ENCODE measurements at regions not wholly inside any gene's neighbourhood (a gene's known extent, or its start where the extent isn't known, plus 50 kb on each side); places are given as distances from the start of the nearest gene placed in this dataset.

DNA sequence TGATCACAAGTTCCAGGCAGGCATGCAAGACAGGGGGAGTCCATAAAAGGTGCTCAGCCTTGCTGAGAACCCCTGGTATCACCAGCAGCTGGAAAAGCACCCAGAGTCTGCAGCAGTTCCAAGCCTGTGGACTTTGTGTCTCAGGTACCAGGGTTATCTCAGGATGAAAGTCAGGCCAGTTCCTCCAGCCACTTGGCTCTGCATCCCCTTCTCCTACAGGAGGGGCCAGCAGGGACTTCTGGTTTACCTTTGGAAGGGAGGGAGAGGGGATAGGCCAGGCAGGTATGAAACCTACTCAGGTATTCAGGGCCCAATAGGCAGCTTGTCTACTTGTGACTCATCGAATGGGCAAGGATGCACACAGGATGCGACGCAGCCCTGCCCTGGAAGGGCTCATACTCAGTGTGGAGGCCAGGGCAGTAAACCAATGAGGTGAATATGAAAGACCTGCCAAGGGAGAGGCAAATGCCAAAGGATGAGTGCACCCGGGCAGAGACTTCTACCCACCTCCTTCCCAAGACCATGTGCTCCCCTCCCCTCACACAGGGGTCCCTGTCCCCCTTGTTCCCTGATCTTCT, 148.2 kb downstream of the SLC38A6 start:
- no peak for DNase-seq

GRCh38 chr14:61128382-61129167, 147.5 kb downstream of the SLC38A6 start:
- DNase-seq: no peak

GRCh38 chr14:61126603-61127498, 145.8 kb downstream of the SLC38A6 start:
- no peak for DNase-seq

- DNase-seq: no peak
Measured at GRCh38 chr14:61125867-61126572, 145.0 kb downstream of the SLC38A6 start.

DNA sequence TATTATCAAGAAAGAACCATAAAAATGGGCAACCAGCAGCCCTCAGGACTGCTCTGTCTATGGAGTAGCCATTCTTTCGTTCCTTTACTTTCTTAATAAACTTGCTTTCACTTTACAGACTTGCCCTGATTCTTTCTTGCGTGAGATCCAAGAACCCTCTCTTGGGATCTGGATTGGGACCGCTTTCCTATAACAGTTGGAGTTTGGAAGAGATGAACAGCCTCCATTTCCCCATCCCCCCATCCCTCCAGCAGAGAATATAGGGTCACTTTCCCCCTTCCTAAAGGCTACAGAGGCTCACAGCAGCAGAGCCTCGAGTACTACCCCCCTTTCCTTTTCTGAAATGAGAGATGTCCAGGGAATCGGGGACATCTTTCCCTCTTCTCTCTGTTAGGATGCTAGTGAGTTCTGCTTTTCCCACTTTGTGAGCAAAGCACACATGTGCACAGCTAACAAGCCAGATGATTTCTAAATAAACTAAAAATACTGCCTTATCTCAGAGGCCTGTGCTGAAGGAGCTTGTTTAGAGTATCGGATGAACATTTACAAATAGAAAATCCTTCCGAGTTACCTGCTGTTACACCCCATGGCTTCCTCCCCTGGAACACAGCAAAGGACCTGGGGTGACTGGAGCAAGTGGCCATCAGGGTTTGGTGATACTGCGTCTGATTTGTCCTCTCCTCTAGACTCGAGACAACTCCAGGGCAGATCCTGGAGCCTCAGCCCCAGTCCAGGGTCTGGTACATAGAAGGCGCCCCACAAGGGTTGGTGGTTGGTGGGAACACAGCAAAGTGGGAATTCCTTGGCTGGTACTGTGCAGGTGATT, 144.2 kb downstream of the SLC38A6 start:
- DNase-seq: no peak

DNA sequence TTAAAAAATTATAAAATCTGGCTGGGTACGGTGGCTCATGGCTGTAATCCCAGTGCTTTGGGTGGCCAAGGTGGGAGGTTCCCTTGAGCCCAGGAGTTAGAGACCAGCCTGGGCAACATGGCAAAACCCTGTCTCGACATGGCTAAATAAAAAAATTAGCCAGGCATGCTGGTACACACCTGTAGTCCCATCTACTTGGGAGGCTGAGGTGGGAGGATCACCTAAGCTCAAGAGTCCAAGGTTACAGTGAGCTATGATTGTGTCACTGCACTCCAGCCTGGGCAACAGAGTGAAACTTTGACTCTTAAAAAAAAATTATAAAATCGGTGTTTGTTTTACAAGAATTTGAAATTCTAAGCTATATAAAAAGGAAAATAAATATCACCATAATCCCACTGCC, 141.8 kb downstream of the SLC38A6 start:
- DNase-seq: no peak

GRCh38 chr14:61121355-61121787, 140.3 kb downstream of the SLC38A6 start:
- DNase-seq: no peak

GRCh38 chr14:61120576-61120975, 139.5 kb downstream of the SLC38A6 start:
- DNase-seq: no peak

DNA sequence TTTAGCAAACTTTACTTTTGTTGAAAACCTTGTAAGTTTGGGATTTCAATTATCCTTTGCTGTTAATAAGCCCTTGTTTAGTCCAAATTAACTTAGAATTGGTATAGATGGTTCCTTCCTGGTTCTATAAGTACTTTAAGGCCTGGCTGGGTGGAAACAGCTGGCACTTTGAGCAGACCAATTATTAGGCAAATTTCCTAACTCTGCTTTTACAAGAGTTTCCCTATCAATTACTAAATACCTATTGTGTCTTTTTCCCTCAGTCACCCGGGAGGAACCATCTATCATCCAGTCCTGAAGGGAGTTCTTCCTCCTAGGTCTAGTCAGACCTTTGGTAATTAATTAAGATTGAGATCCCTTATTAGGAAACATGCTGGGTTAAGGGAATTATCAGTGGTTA, 138.0 kb downstream of the SLC38A6 start:
- no peak for DNase-seq

- DNase-seq: no peak
Measured at GRCh38 chr14:61116369-61116768, 135.3 kb downstream of the SLC38A6 start.

DNA sequence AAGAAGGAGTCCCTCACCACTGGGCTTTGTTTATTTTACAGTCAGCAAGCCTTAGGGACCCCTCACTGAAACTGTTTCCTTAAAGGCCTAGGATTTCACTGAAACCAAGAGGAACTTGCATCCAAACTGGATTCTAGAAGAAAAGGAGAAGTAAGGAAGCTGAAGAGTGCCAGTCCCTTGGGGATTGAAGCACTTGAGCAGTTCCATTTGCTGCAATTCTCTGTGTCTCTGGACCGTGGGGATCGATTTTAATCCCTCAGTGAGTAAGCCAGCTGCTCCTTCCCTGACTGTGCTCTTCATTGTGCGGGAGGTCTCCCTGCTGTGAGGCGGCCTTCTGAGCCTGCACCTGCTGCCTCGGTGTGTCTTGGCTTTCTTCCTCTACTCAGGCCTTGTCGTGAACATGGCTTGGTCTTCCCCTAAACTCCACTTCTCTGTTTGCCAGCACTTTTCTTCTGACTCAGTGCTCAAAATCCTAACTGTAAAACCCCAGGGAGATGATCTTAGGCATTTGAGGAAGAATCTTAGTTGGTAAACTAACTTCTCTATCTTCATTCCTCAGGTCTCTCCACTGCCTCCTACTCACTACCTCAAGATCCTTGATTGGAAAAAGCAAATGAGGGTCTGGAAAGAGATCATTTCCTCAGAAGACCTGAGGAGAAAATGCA, 132.6 kb downstream of the SLC38A6 start:
- DNase-seq: no peak

GRCh38 chr14:61112506-61112905, 131.5 kb downstream of the SLC38A6 start:
- DNase-seq: no peak

GRCh38 chr14:61111731-61112130, 130.7 kb downstream of the SLC38A6 start:
- DNase-seq: no peak

DNA sequence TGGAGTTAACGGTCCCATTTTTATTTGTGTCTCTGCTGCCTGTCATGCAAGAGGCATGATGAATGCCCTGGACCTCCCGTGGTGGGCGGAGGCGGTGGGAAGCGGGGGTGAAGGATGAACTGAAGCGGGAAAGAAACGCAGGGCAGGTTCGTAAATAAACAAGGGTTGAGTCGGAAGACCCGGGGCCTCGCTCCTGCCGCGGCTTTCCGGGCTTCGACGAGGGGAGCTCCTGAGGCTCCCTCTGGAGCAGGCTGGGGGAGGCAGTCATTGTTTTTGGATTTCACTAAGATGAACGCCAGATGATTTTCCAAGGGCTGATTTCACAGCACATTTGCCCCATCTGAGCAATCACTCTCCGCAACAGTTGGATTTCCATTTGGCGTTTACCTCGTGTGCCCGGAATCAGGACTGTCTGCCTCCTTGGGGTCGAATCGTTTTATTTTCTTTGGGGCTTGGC, 130.2 kb downstream of the SLC38A6 start:
- no peak for DNase-seq

DNA sequence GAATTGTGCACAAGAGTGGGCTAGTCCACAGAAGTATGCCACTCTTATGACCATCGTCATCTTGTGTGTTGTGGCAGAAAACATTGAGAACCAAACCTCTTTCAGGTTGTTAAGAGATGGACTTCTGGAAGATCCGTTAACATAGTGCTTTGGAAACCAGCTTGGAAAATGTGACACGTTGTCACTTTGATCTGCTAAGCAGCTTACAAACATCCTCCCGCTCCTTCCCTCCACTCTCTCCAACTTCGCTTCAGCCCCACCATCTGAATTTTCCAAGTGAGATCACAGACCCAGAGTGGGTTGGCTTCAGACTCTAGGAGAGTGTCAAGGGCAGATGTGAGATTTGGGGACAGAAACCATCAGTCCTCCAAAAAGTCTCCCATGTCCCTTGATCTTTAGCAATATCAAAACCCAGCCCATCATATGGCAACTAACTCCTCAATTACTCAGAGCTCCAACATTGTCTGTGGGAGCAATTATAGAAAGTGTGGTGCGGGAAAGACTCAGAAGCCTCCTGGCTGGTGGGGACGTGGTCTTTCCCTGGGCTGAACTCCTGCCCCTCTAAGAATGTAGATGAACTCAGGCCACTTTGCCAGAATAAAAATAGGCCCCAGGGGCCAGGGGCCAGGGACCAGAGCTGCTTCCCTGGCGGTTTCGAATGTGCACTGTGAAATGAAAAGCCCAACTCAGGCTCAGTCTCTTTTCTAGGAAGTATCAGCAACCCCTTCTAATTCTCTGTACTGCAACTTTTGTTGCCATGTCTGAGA, 129.5 kb downstream of the SLC38A6 start:
- no peak for DNase-seq

- no peak for DNase-seq
Measured at GRCh38 chr14:61109288-61109687, 128.2 kb downstream of the SLC38A6 start.

DNA sequence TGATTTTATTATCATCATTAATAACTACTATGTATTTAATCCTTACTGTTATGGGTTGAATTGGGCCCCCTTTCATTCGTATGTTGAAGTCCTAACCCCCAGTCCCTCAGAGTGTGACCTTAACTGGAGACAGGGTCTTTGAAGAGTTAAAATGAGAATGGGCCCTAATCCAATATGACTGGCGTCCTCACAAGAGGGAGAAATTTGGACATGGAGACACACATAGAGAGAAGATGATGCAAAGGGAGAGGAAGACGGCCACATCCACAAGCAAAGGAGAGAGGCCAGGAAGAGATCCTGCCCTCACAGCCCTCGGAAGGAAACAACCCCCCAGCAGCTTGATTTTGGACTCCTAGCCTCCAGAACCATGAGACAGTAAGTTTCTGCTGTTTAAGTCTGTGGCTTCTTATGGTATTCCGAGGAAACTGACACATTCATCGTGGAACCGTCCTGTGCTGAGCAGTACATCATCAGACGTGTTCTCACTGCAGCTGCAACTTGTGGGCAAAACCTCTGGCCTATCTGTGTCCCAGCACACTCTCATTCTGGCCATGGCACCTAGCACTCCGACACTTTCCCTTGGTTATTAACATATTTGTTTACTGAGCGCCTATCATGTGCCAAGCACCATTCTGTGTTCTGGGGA, 127.6 kb downstream of the SLC38A6 start:
- no peak for DNase-seq

DNA sequence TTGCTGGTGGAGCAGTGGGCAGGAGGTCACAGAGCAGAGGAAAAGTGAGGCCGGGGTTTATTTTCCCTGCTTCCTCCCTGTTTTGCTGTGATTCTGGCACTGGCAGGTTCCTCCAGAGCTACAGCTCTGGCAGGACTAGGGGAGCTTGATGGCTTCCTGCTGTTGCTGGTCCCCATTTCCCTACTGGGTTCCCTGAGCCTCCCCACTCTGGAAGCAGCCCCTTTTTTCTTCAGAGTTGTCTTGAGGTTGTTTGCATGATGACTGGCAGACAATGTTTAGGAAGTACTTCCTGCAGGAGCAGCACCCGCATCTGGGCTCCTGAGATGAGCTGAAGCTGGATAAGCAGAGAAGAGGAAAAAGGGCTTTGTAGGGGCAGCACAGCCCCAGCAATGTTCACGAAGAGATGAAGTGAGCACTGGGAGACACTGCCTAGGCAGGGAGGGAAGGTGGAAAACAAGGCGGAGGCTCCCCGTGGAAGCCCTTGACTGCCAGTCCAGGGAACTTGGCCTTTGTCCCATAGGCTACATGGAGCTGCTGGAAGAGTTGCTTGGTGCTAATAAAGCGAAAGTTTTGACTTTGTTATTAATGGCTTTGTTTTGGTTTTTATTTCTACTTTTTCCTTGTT, 126.9 kb downstream of the SLC38A6 start:
- DNase-seq: no peak

DNA sequence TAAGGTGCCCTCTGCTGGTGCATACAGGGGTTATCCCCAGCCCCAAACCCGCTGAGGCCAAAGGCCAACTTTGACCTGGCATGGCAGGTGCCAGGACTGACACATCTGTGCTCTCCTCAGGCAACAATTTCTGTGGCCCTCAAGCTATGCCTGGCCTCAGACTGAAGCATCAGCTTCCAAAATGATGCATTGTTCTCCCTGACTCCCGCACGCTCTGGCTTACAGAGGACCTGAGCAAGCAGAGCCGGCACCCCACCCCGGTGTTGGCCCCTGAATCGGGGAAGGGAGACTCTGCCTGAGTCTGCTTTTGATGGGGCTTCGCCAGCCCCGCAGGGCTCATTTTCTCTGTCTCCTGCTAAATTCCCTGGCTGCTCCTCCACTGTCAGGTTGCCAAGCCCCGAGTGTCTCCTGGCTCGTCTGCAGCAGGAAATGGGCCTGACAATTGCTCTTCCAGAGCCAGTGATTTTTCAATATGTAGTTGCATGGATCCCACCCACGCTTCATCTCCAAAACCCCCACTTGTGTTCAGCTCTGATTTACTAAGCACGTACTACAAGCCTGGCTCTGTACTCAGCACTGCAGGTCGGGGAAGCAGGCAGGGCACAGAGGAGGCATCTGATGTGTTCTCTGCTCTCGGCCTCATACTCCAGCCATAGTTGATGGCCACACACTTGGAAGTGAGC, 126.1 kb downstream of the SLC38A6 start:
- no peak for DNase-seq
